C4-2B (cell line): ENCODE measurements at regions not wholly inside any gene's neighbourhood (a gene's known extent, or its start where the extent isn't known, plus 50 kb on each side); places are given as distances from the start of the nearest gene placed in this dataset.

Experiments used
- CTCF ChIP-seq: fragments of 450-650 bp; conservative IDR thresholded peaks from 2 replicates; pipeline ENCODE4 v1.5.1; 2017; ENCODE audit warnings: mild to moderate bottlenecking
- ZFX ChIP-seq: fragments of 450-650 bp; IDR thresholded peaks from 2 replicates; pipeline ENCODE4 v1.6.1; 2017

- no peak for TF ChIP-seq CTCF
- no peak for TF ChIP-seq ZFX
Observed at GRCh38 chr2:107068069-107068916, 182.3 kb upstream of the ST6GAL2 start.
